ENCODE measurements at regions not wholly inside any gene's neighbourhood (a gene's known extent, or its start where the extent isn't known, plus 50 kb on each side); places are given as distances from the start of the nearest gene placed in this dataset.

DNA sequence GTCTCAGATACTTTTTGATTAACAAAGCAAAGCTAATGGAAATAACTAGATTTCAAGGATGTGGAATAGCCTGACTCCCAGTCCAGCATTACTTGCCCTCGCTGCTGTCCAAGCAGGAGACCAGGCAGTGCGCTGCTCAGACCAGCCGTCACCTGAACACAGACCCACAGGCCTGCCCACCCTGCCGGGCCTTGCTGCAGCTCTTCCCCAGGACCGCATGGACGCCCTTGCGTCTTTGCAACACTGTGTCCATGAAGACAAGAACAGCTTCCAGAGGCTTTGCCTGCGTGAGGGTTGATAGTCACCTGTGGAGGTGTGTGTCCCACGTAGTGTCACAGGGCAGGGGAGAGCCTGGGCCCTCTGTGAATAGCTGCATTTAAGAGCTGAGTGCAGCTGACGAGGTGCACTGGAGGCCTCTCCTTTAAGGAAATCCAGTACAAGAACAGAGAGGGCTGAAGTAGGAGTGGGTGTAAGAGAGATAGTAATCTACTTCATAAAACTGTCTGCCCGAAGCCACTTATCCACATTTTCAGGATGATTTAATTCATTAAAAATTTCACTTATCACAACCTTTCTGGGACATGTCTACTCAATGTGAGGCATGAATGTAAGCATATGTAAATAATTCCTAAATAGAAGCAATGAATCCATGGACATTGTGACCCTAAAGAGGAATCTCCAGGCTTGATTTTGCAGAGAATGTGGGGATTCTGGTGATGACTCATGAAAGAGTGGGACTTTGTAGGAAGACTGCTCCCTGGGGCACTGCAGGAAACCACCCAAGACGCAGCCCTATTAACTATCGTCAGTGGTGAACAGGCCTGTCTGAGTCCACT, 176.2 kb upstream of the RAB4A start:
- TF ChIP-seq, protein P1, sequence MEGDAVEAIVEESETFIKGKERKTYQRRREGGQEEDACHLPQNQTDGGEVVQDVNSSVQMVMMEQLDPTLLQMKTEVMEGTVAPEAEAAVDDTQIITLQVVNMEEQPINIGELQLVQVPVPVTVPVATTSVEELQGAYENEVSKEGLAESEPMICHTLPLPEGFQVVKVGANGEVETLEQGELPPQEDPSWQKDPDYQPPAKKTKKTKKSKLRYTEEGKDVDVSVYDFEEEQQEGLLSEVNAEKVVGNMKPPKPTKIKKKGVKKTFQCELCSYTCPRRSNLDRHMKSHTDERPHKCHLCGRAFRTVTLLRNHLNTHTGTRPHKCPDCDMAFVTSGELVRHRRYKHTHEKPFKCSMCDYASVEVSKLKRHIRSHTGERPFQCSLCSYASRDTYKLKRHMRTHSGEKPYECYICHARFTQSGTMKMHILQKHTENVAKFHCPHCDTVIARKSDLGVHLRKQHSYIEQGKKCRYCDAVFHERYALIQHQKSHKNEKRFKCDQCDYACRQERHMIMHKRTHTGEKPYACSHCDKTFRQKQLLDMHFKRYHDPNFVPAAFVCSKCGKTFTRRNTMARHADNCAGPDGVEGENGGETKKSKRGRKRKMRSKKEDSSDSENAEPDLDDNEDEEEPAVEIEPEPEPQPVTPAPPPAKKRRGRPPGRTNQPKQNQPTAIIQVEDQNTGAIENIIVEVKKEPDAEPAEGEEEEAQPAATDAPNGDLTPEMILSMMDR (IDR thresholded peaks at IDR 0.05), result no peak
- no peak for TF ChIP-seq POLR2A (IDR thresholded peaks at IDR 0.05)
- TF ChIP-seq POLR2AphosphoS5 (IDR thresholded peaks at IDR 0.05), result no peak
- TF ChIP-seq EP300 (IDR thresholded peaks at IDR 0.05), result no peak
